HG03108 (cell line): ENCODE measurements at regions not wholly inside any gene's neighbourhood (a gene's known extent, or its start where the extent isn't known, plus 50 kb on each side); places are given as distances from the start of the nearest gene placed in this dataset.

Source experiments
- ATAC-seq: cut with Tn5 transposase; IDR thresholded peaks from one replicate; pipeline ENCODE4 v1.9.1; 2021; ENCODE audit warnings: moderate library complexity; ENCODE audit not compliant: unreplicated experiment

DNA sequence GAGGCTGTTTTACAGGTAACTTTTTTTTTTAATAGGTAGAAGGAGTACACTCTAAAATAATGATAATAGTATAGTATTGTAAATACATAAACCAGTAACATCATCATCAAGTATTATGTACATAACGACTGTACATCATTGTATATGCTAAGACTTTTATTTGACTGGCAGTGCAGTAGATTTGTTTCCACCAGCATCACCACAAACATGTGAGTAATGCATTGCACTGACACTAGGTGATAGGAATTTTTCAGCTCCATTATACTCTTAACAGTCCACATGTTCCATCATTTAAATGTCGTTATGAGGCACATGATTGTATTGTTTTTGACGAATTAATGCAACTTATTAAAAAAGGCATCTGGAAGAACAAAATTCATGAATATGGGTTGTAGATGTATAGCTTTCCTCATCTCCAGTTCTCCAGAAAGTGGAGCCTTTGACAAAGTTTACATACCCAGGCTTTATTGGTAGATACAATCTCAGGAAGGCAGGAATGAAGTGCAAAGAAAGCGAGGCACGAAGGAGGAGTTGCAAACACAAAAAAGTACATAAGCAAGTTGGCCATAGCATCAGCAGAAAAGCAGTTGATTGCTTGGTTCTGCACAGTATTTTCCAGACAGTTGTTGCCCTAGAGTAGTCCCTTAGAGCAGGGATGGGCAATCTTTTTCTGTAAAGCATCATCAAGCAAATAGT, 336.9 kb upstream of the NR3C2 start:
- ATAC-seq: no peak

- no peak for ATAC-seq
Observed at GRCh38 chr4:148776941-148777340, 334.7 kb upstream of the NR3C2 start.

DNA sequence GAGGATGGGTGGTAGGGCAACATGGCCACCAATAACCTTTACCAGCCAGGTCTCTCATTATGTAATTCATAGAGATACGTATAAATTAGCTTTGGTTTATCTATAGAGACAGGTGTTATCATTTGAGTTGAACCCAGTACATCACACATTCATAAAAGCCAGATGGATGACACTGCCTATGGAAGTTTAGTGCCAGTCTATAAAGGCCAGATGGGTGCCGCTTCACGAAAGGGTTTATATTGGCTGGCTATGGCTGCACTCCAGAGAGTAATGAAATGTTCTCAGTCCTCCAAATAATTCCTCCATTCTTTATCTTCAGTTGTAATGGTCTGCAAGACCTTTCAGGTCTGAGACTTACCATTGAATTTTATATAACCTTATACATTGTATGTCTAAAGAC, 331.9 kb upstream of the NR3C2 start:
- ATAC-seq: no peak

DNA sequence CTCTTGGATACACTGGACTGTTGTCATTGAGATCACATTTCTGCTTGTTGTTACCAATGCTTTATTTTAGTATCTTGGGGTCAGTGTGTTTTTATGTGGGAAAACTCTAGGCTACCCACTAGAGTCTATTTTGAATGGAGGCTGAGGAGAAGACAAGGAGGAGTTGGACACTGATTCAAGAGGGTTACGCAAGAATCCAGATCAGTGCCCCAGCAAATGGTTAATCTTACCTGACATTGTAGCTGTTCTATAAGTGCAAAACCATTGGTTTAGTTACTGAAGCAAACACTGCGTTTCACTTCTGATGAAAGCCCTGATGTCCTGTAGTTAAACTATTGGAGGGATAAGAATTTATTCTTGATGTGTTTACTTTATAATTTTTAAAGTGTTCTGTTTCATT, 331.1 kb upstream of the NR3C2 start:
- ATAC-seq: no peak

DNA sequence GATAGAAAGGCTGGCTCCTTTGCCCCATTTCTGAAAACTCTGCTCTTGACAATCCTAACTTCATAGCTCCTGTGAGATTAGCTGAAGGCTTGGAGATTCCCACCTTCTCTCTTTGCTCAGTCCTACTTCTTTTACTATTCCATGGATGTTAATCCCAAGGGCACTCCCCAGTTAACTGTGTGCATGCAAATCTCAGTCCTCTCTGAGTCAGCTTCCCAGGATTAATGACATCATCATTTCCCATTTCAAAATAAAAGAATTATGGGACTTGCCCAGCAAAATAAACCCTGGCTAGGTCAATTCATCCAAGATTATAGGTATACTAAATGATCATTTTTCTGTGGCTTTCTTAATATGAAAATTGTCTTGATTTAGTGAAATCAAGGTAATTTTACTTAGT, 328.6 kb upstream of the NR3C2 start:
- no peak for ATAC-seq

DNA sequence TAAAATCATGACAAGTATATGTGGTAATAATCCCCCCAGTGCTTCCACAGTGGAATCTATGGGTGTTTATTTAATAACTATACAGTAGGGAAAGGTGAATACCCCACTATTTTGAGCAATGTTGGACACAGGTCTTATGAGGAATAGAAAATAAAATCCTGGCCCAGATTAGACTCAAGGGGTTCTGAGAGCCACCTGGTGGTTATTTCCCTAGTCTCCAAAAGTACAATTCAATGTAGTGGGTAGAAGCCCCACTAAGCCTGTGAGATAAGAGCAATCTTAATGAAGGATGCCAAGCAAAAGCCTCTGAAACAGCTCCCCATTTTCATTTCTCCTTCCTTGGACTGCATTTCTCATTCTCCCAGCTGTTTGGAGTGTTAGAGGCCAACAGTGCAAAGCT, 328.2 kb upstream of the NR3C2 start:
- ATAC-seq: no peak

DNA sequence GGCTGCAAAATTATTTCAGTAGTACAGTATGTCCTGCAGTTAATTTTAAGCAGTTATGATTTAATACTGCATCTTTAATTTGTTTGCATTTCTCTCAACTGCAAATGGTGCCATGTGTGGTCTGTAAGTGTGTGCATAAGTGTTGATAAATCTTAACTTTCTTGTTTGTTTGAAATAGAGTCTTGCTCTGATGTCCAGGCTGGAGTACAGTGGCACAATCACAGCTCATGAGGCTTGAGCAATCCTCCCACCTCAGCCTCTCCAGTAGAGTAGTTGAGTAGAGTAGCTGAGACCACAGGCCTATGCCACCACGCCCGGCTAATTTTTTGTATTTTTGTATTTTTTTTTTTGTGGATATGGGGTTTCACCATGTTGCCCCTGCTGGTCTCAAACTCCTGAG, 322.5 kb upstream of the NR3C2 start:
- ATAC-seq: no peak

DNA sequence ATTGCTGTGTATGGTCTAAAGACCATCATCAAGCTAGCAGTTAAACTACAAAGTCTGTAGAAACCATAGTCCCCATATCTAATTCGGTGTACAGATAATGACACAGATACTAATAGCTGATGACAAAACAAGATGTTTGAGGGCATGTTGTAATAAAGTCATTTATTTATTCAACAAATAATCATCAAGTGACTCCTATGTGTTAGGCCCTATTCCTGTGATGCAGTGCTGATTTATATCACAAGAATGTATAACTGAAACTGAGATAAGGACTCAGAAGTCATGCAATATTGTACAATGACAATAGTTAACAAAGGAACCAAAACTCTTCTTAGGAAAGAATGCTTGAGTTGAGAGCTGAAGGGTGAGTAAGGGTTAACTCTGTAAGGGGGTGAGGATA, 315.0 kb upstream of the NR3C2 start:
- no peak for ATAC-seq

DNA sequence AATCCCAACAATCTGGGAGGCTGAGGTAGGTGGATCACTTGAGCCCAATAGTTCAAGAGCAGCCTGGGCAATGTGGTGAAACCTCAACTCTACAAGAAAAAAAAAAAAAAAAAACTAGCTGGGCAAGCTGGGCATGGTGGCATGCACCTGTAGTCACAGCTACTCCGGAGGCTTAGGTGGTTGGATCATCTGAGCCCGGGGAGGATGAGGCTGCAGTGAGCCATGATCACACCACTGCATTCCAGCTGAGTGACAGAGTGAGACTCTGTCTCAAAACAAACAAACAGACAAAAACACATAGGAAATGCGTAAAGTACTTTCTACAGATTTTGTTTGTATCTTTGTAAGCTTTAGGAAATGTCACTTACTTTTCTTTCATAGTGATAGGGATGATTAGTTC, 307.2 kb upstream of the NR3C2 start:
- ATAC-seq: no peak

GRCh38 chr4:148747721-148748268, 305.6 kb upstream of the NR3C2 start:
- ATAC-seq: no peak

GRCh38 chr4:148740701-148741100, 298.5 kb upstream of the NR3C2 start:
- no peak for ATAC-seq

DNA sequence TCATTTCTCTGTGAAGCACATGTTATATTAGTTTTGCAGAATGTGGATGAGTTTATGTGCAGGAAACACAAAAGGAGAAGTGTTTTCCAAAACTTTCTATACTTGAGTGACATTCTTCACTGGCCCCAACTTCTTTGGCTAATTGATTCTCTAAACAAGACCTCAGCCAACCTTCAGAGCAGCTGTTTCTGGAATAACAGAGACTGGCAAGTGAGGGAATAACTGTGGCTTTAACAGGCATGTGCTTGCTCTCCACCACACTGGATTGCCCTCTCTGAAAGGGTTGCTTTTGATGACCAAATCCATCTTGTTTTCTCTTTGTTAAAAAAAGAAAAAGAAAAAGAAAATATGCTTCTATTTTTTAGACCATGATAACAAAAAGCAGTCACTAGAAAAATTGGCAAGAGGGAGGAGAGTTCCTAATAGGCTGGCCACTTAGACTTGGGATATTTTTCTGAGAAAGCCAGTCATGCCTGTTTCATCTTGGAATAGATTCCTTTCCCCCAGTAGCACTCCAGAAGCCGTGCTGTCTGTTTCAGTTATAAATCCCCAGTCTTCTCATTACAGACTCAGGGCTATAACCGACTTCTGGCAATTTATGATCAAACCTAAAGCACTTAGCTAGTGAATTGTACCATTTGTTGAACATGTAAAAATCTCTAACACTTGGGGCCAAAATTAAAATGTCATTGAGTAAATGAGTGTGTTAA, 295.0 kb upstream of the NR3C2 start:
- no peak for ATAC-seq

DNA sequence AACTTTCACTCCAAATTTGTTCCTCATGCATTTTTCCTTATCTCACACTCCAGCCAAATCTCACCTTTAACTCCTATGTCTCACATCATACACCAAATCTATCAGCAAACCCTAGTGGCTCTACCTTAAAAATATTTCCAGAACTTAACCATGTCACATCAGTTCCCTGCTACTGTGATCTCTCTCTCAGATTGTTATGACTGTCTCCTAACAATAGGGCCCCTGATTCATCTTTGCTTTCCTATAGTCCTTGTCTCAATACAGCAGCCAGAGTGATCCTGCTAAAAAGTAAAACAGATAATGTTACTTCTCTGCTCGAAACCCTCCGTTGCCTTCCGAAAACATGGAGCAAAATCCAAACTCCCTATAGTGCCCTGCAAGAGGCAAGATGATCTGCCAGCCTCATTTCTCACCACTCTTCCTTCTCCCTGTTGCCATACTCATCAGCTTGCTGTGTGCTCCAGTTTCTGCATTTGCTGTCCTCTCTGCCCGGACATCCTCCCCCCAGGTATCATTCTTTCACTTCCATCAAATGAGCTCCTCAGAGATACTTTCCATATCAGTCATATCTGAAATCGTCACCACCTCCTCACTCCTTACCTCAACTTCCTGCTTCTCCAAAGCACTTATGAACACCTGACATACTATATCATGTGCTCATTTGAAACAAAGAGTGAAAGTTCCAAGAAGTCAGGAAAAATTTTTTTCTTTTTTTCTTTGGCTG, 293.4 kb upstream of the NR3C2 start:
- ATAC-seq: no peak

GRCh38 chr4:148730766-148731165, 288.6 kb upstream of the NR3C2 start:
- ATAC-seq: no peak

GRCh38 chr4:148730082-148730640, 287.9 kb upstream of the NR3C2 start:
- ATAC-seq: no peak

DNA sequence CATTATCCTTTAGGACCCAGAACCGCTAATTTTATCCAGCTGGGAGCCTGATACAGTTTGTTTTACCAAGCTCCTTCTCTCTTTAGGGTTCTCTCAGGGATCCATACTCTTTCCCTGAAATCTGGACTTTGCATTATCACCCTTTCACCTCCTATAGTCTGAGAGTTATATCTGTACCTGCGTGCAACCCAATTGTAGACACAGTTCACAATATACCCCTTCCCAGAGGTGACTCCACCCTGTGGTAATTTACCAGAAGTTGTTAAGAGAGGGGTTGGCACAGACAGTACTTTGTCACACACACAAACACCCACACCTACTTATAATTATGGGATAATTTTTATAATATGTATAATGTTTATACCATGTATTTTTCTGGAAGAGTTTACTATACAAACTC, 275.8 kb upstream of the NR3C2 start:
- ATAC-seq: no peak

DNA sequence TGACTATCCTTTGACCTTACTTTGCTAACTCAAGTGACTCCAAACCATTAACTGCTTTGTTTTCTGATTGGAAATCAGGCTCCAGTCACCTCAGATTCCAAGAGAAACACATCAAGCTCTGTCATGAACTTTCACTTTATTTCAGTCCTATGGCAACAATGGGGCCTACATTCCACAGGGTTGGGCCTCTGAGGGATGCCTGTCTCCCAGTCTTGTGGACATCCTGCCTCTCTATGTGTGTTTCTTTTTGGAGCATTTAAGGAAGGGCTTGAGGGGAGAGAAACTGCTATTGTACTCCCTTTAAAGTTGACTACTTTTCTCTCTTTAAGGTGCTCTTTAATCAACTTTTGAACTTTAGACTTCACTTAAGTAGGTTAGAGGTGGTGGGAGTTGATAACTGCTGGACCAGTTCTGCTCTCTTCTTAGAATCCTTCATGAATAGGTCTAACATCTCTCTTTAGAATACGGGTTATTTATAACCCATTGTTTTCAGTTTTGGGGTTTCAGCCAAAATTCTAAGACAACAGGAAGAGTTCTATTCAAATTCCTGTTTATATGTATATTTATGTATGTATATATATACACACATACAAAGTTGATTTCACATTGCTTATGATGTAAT, 274.3 kb upstream of the NR3C2 start:
- no peak for ATAC-seq

DNA sequence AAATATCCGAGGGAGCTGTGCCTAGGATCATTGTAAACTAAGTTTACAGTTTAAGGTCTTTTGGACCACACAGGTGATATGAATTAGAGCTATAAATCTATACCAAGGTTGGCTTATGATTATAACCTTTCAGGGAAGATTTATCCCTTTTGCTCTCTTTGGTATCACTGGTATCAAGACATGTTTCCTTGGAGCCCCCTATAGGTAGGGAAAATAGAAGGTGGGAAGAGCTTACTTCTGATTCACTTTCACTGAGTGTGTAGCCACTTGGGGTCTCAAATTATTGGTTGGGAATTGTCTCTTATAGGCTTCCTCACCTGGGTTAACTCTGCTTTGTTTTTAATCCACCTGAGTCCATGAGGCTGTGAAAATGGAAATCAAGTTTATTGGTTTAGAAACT, 262.1 kb upstream of the NR3C2 start:
- ATAC-seq: no peak

GRCh38 chr4:148694702-148695101, 252.5 kb upstream of the NR3C2 start:
- no peak for ATAC-seq

DNA sequence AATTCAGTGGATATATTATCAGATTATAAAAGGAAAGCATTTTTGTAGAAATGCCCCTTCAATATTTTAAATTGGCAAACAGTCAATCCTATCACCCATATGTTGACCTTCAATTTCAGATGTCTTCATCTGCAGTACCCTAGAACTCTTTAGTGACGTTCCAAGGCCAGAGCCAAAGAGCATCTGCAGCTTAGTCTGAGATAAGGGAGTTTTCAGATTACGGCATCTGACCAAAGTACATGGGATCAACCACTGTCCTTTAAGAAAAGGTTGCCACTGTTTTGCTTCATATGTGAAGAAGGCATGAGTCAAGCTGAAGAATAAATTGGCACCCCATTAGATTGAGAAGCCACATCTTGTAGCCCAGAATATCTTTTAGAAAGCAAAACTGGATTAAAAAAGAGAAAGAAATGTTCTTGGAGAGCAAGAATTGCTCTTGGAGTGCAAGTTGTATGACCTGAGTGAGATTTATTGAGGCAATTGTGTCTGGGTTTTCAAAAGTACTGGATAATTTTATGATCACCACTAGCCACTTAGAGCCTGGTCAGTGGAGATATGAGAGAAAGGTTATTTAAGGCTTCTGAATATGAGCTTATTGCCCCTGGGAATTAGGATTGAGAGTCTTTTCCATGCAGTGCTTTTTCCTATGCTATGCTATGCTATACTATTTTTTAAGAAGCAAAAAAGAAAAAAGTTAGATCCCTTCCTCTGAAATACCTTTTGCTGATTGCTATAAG, 251.9 kb upstream of the NR3C2 start:
- ATAC-seq: no peak
